WTC11 (cell line): ENCODE measurements at regions not wholly inside any gene's neighbourhood (a gene's known extent, or its start where the extent isn't known, plus 50 kb on each side); places are given as distances from the start of the nearest gene placed in this dataset.

Experiments
- CTCF ChIP-seq: fragments of 200-600 bp; IDR thresholded peaks from 2 replicates; pipeline ENCODE4 v1.8.0; 2022; ENCODE audit warnings: antibody characterized with exemption
- ELF4 ChIP-seq: sonication (generic); formaldehyde crosslinking; IDR thresholded peaks from 2 replicates; pipeline ENCODE4 v1.8.1; 2022; ENCODE audit warnings: low read depth, mild to moderate bottlenecking, moderate library complexity, missing genetic modification reagents
- ZNF232 ChIP-seq: sonication (generic); formaldehyde crosslinking; IDR thresholded peaks from 2 replicates; pipeline ENCODE4 v1.8.0; 2022; ENCODE audit warnings: mild to moderate bottlenecking, missing genetic modification reagents
- ZNF512 ChIP-seq: sonication (generic); formaldehyde crosslinking; IDR thresholded peaks from 2 replicates; pipeline ENCODE4 v1.8.1; 2022; ENCODE audit warnings: missing genetic modification reagents, borderline replicate concordance

GRCh38 chr10:30701451-30702173, 72.1 kb upstream of the LYZL2 start:
- no peak for TF ChIP-seq CTCF
- no peak for TF ChIP-seq ZNF512 (CRISPR knock-in tag)
- TF ChIP-seq ZNF232, result no peak
- no peak for TF ChIP-seq ELF4 (CRISPR knock-in tag)
